Hypothalamus (tissue), 51 donors: ENCODE measurements at regions not wholly inside any gene's neighbourhood (a gene's known extent, or its start where the extent isn't known, plus 50 kb on each side); places are given as distances from the start of the nearest gene placed in this dataset.

Experiments used
- DNase-seq, 51 donors: peaks; one replicate each; lab custom pipeline; 2025; lab: John Stamatoyannopoulos, UW

- DNase-seq: no peak
These were observed 296.5 kb upstream of the DMAC1 start for GRCh38 chr9:8096091-8096490.

GRCh38 chr9:8095672-8096086, 296.1 kb upstream of the DMAC1 start:
- DNase-seq: no peak

GRCh38 chr9:8088477-8088876, 288.9 kb upstream of the DMAC1 start:
- no peak for DNase-seq

GRCh38 chr9:8085986-8086385, 286.4 kb upstream of the DMAC1 start:
- DNase-seq: no peak

DNA sequence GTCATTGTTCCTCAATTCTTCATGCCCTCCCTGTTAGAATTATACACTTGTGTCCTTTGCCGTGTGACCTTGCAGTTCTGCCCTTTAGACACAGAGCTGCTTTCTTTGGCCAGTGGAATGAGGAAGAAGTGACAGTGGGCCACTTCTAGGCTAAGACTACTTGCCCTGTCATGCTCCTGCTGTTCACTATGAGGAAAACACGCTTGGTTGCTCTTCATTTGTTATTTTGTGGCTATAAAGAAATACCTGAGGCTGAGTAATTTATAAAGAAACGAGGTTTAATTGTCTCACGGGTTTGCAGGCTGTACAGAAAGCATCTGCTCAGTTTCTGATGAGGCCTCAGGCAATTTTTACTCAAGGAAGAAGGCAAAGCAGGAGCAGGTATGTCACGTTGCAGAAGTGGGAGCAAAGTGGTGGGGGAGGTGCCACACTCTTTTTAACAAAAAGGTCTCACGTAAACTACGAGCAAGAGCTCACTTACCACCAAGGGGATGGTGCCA, 279.1 kb upstream of the DMAC1 start:
- no peak for DNase-seq

DNA sequence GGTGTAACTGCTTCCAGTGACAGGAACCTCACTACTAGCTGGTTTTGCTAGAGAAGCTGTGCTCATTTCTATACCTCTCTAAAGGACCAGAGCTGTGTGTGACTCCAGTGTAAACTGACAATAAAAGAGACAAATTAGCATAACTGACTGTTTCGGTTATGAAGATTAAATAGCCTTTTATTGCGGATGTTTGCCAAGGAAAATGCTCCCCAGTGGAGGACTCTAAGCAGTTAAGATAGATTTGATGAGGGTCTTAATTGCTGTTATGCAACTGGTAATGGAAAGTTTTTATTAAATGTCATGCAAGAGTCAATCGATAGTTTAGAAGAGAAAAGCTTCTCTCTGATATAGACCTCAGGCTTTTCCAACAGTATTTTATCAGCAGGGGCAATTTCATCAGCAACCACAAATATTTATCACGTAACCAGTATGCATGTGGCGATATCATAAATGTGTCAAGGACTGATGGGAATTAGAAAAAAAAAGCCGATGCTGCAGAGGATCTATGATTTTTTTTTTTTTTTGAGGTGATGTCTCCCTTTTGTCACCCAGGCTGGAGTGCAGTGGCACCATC, 275.2 kb upstream of the DMAC1 start:
- DNase-seq: no peak

DNA sequence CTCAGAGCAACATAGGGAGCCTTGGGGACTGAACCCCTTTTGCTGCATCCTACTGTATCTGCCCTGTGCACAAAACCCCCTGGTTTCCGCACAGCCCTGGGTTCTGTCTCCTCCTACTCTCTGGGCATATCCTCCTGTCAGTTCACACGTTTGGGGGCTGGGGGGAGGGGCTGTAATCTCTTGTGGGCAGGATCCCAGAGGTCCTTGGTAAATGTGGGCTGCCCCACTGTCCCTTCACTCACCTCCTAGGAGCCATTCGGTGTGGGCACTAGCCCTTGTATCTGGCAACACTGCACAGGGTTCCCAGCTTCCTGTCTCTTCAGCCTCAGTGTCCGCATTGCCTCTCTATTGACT, 271.8 kb upstream of the DMAC1 start:
- DNase-seq: no peak

DNA sequence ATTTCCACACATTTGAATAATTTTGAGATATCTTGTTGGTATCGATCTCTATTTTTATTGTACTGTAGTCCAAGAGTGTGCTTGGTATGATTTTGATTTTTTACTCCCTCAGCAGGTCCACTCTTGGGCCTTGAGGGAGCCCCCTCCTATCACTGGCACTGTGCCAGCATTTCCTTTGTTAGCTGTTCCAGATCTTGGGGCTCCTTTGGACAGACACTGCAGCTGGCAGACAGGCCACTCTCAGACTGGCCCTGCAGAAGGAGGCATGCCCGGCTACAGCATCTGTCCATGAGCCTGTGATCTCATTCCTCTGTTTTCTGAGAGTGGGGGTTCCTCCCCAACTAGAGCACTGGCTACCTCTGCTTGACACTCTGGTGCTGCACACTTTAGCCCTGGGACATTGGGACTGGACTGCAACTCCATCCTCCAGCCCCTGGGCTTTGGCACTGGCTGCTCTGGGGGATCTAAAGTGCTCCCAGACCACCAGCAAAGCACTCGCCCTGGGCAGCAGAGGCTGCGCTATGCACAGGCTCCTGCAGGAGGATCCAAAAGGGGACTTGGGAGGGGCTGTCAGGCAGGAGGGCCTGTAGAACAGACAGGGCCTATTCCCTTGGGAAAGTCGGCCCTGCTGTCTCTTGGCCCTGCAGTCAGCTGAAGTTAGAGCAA, 271.3 kb upstream of the DMAC1 start:
- DNase-seq: peak in 3 of 51 donors; percentile 3 to 14 (median 6)

- DNase-seq: no peak
These were observed 262.9 kb upstream of the DMAC1 start for GRCh38 chr9:8062459-8062858.

GRCh38 chr9:8053501-8053900, 253.9 kb upstream of the DMAC1 start:
- DNase-seq: no peak

GRCh38 chr9:8052991-8053390, 253.4 kb upstream of the DMAC1 start:
- no peak for DNase-seq

DNA sequence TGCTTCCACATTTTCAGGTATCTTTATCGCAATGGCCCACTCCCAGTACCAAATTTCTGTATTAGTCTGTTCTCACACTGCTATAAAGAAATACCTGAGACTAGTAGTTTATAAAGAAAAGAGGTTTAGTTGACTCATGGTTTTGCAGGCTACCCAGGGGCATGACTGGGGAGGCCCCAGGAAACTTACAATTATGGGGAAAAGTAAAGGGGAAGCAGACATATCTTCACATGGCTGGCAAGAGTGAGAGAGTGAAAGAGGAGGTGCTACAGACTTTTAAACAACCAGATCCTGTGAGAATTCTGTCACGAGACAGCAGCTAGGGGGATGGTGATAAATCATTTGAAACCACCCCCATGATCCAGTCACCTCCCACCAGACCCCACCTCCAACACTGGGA, 238.2 kb upstream of the DMAC1 start:
- no peak for DNase-seq

GRCh38 chr9:8036914-8037524, 237.4 kb upstream of the DMAC1 start:
- no peak for DNase-seq

DNA sequence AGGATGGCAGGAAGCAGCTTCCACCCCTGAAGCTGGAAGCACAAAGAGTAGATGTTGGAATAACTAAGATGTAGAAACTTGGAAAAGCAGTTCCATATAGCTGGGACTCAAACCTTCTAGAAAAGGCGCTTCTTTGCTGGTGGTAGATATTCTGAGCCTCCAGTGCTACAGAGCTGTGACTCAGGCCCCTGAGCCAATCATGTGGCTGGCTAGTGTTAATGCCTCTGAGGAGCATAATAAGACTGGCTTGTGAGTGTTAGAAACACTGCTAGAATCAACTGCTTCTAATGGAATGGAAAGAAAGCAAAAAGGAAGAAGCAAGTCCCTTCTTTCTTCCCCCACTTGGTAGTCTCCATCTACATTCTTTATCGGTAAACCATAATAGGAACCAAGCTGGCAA, 234.2 kb upstream of the DMAC1 start:
- no peak for DNase-seq

- DNase-seq: no peak
These were observed 230.5 kb upstream of the DMAC1 start for GRCh38 chr9:8030095-8030494.

GRCh38 chr9:8027351-8027750, 227.8 kb upstream of the DMAC1 start:
- DNase-seq: no peak

DNA sequence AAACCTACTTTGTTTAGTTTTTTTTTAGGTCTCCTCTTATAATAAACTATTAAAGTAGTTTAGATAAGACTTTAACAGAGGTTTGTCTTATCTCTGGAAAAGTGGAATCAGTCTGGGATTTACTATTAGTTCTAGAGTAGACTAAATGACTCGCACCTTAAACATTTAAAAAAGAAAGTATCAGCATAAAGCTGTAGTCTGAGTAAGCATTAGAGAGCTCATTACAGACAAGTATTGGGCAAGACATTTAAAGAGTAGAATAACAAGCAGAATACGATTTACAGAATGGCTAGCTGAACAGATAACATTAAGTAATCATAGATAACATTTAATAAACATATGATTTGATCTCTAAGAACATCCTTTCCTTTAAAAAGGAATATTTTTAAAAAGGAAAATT, 226.0 kb upstream of the DMAC1 start:
- DNase-seq: no peak

- DNase-seq: no peak
These were observed 220.6 kb upstream of the DMAC1 start for GRCh38 chr9:8020186-8020585.

DNA sequence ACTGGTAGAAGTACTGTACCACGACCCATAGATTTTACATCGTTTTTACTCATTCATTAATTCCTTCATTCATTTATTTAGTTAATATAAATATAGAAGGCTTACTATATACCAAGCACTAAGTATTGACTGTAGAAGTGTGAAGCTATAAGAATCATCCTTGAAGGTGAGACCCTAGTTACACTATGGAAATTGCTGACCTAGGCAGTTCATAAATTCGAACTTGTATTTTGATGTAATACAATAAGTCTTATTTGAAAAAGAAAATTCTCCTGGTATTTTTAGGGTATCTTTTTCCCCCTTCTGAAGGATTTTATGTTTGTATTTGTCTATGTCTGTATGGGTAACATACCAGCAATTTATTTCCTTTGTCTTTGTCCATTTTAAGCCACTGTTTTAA, 220.1 kb upstream of the DMAC1 start:
- DNase-seq: no peak

DNA sequence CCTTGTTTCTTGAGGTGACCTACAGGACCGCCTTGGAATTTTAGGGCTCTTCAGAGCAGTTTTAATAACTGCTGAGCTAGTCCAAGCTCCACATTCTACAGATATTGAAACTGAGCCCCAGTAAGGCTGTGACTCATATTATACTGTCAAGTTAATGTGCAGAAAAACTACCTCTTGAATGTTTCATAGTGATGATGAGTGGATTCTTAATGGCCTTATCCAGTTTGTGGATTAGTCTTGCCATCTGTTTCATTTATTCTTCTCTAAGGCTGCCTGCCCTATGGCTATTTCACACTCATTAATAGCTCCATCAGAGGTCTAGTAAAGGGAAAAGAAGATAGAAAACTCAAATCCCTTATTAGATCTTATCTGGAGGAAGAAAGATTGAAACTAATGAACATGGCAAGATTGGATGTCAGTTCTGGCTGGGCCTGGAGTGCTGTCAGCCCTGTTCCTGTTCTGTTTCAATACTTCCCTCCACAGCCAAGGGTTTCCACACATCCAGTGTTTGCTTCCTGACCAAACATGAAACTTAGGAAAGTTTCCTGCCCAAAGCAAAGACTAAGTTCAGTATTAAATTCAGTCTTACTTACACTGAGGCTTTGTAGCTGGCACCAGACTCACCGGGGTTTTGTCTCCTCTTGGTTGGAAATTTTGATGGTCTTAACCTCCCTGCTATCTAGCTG, 215.6 kb upstream of the DMAC1 start:
- no peak for DNase-seq

- DNase-seq: no peak
These were observed 213.4 kb upstream of the DMAC1 start for GRCh38 chr9:8012986-8013385.

DNA sequence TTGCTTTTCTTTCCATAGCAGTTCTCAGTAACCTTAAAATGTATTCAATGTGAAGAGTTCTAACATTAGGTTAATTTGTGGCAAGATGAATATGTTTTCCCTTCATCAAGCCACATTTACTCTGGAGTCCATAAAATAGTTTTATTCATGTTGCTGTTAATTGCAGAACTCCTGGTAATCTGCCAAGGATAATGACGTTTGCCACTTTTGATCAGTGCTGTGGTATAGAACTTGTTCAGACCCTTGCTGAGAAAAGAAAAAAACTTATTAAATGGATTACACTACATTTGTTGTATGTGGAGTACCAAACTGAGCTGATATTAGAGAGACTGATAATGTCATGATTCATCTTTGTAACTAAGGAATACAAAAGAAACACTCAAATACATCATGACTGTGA, 212.4 kb upstream of the DMAC1 start:
- DNase-seq: no peak
